HL-60 (cell line): ENCODE measurements at regions not wholly inside any gene's neighbourhood (a gene's known extent, or its start where the extent isn't known, plus 50 kb on each side); places are given as distances from the start of the nearest gene placed in this dataset.

Experiments
- GABPA ChIP-seq: IDR thresholded peaks from 2 replicates; pipeline ENCODE4 v1.6.1; 2012; ENCODE audit warnings: low read depth
- POLR2AphosphoS5 ChIP-seq: IDR thresholded peaks from 2 replicates; pipeline ENCODE4 v1.6.1; 2012; ENCODE audit warnings: low read depth
- SPI1 ChIP-seq: IDR thresholded peaks from 2 replicates; pipeline ENCODE4 v1.6.1; 2012; ENCODE audit warnings: low read depth, mild to moderate bottlenecking, borderline replicate concordance
- TF ChIP-seq, protein P1 (sequence below): IDR thresholded peaks from one replicate; pipeline ENCODE4 v1.5.1; 2011; ENCODE audit warnings: low read length, control low read depth, inconsistent platforms; ENCODE audit not compliant: insufficient read depth
- TF ChIP-seq, protein P2 (sequence below): IDR thresholded peaks from 2 replicates; pipeline ENCODE4 v1.6.1; 2012; ENCODE audit warnings: low read depth; ENCODE audit not compliant: insufficient replicate concordance

DNA sequence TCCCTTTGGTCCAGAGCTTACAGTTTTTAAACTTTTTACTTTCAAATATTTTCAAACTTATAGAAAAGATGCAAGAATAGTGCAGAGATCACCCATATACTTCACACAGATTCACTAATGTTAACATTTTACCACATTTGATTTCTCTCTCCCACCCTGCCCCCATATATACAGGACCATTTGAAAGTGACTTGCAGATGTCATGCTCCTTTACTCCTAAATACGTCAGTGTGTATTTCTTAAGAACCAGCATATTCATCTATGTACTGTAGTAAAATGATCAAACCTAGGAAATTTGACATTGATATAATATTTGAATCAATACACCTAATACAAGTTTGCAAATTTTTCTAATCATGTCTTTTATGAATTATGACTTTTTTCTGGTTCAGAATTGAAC lies 100.4 kb upstream of the CHD1 start:
- TF ChIP-seq POLR2AphosphoS5 (no peak), GABPA (no peak), SPI1 (no peak)
- TF ChIP-seq, protein P1, sequence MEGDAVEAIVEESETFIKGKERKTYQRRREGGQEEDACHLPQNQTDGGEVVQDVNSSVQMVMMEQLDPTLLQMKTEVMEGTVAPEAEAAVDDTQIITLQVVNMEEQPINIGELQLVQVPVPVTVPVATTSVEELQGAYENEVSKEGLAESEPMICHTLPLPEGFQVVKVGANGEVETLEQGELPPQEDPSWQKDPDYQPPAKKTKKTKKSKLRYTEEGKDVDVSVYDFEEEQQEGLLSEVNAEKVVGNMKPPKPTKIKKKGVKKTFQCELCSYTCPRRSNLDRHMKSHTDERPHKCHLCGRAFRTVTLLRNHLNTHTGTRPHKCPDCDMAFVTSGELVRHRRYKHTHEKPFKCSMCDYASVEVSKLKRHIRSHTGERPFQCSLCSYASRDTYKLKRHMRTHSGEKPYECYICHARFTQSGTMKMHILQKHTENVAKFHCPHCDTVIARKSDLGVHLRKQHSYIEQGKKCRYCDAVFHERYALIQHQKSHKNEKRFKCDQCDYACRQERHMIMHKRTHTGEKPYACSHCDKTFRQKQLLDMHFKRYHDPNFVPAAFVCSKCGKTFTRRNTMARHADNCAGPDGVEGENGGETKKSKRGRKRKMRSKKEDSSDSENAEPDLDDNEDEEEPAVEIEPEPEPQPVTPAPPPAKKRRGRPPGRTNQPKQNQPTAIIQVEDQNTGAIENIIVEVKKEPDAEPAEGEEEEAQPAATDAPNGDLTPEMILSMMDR = no peak
- TF ChIP-seq, protein P2, sequence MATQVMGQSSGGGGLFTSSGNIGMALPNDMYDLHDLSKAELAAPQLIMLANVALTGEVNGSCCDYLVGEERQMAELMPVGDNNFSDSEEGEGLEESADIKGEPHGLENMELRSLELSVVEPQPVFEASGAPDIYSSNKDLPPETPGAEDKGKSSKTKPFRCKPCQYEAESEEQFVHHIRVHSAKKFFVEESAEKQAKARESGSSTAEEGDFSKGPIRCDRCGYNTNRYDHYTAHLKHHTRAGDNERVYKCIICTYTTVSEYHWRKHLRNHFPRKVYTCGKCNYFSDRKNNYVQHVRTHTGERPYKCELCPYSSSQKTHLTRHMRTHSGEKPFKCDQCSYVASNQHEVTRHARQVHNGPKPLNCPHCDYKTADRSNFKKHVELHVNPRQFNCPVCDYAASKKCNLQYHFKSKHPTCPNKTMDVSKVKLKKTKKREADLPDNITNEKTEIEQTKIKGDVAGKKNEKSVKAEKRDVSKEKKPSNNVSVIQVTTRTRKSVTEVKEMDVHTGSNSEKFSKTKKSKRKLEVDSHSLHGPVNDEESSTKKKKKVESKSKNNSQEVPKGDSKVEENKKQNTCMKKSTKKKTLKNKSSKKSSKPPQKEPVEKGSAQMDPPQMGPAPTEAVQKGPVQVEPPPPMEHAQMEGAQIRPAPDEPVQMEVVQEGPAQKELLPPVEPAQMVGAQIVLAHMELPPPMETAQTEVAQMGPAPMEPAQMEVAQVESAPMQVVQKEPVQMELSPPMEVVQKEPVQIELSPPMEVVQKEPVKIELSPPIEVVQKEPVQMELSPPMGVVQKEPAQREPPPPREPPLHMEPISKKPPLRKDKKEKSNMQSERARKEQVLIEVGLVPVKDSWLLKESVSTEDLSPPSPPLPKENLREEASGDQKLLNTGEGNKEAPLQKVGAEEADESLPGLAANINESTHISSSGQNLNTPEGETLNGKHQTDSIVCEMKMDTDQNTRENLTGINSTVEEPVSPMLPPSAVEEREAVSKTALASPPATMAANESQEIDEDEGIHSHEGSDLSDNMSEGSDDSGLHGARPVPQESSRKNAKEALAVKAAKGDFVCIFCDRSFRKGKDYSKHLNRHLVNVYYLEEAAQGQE = no peak
